H1 (cell line): ENCODE measurements at regions not wholly inside any gene's neighbourhood (a gene's known extent, or its start where the extent isn't known, plus 50 kb on each side); places are given as distances from the start of the nearest gene placed in this dataset.

Experiments
- CTCF ChIA-PET: fragments of 300-600 bp; sonication (Branson Sonifier 250); formaldehyde crosslinking; loops from one replicate; lab custom pipeline; 2021; ENCODE audit not compliant: partially characterized antibody; lab: Charles Lee
- POLR2A ChIA-PET: fragments of 300-600 bp; sonication (Branson Sonifier 250); formaldehyde crosslinking; loops from one replicate; lab custom pipeline; 2021; ENCODE audit warnings: inconsistent platforms; ENCODE audit not compliant: partially characterized antibody; lab: Charles Lee
- DNase-seq, 2 experiments: peaks; one replicate each; pipeline versions ENCODE4 v3.0.0 to v3.0.0-alpha.2; 2010 to 2022; ENCODE audit warnings: low spot score in 2 of 2, low read depth in 1 of 2, mixed read lengths in 1 of 2
- FAIRE-seq: peaks from 2 replicates; lab custom pipeline; 2011; peaks lifted over from hg19 to GRCh38; lab: Jason Lieb, UNC
- H2AFZ ChIP-seq: 2 replicates; pipeline ENCODE4 v1.8.1; 2012; ENCODE audit warnings: low read length, inconsistent platforms
- H2AK5ac ChIP-seq: 2 replicates; pipeline ENCODE4 v1.6.1; 2013; ENCODE audit warnings: low read depth, low read length
- H2BK120ac ChIP-seq: replicated peaks from 2 replicates; pipeline ENCODE3; 2013; ENCODE audit warnings: low read depth, low read length, inconsistent platforms
- H2BK12ac ChIP-seq: 2 replicates; pipeline ENCODE4 v1.6.1; 2013; ENCODE audit warnings: low read depth, low read length
- H2BK15ac ChIP-seq: 2 replicates; pipeline ENCODE4 v1.6.1; 2013; ENCODE audit warnings: low read length
- H2BK20ac ChIP-seq: 2 replicates; pipeline ENCODE4 v1.6.1; 2013; ENCODE audit warnings: low read length
- H2BK5ac ChIP-seq: 2 replicates; pipeline ENCODE4 v1.6.1; 2013; ENCODE audit warnings: low read depth, low read length
- H3K14ac ChIP-seq: 2 replicates; pipeline ENCODE4 v1.6.1; 2013; ENCODE audit warnings: inconsistent platforms; ENCODE audit not compliant: insufficient read length
- H3K18ac ChIP-seq: 2 replicates; pipeline ENCODE4 v1.6.1; 2013; ENCODE audit warnings: low read length; ENCODE audit errors: extremely low read depth
- H3K23ac ChIP-seq: 2 replicates; pipeline ENCODE4 v1.6.1; 2013; ENCODE audit warnings: inconsistent platforms; ENCODE audit not compliant: insufficient read length
- H3K23me2 ChIP-seq: 2 replicates; pipeline ENCODE4 v1.6.1; 2013; ENCODE audit warnings: low read depth, low read length
- H3K27ac ChIP-seq: 2 replicates; pipeline ENCODE4 v1.6.1; 2011; ENCODE audit warnings: low read depth, low read length, inconsistent platforms
- H3K27me3 ChIP-seq, 4 experiments: replicated peaks in 1 of 4; 1 replicate in 1 of 4; 2 replicates in 3 of 4; pipeline versions ENCODE4 v1.6.1 to v1.8.1; 2011 to 2013; ENCODE audit warnings: low read length in 3 of 4, mild to moderate bottlenecking in 3 of 4, inconsistent platforms in 2 of 4, mixed read lengths in 2 of 4, moderate library complexity in 1 of 4; ENCODE audit not compliant: control insufficient read depth in 3 of 4, insufficient read depth in 3 of 4; ENCODE audit errors: extremely low read depth in 1 of 4
- H3K36me3 ChIP-seq, 4 experiments: 2 replicates each; pipeline versions ENCODE4 v1.6.1 to v1.8.1; 2011 to 2013; ENCODE audit warnings: mild to moderate bottlenecking in 4 of 4, low read length in 3 of 4, moderate library complexity in 2 of 4, control low read depth in 1 of 4, inconsistent platforms in 1 of 4; ENCODE audit not compliant: insufficient read depth in 4 of 4, control insufficient read depth in 2 of 4
- H3K4ac ChIP-seq: replicated peaks from 2 replicates; pipeline ENCODE3; 2013; ENCODE audit warnings: low read length, low read depth, mixed read lengths, inconsistent platforms; ENCODE audit not compliant: insufficient read length
- H3K4me1 ChIP-seq, 4 experiments: replicated peaks in 1 of 4; 1 replicate in 1 of 4; 2 replicates in 3 of 4; pipeline versions ENCODE4 v1.6.1 to v1.8.1; 2011 to 2013; ENCODE audit warnings: low read length in 3 of 4, inconsistent platforms in 2 of 4, mixed read lengths in 1 of 4; ENCODE audit not compliant: insufficient read depth in 4 of 4, control insufficient read depth in 3 of 4
- H3K4me2 ChIP-seq, 2 experiments: 2 replicates each; pipeline versions ENCODE4 v1.6.1 to v1.8.1; 2011 to 2013; ENCODE audit warnings: low read depth in 2 of 2, low read length in 2 of 2, control low read depth in 1 of 2, inconsistent platforms in 1 of 2, mild to moderate bottlenecking in 1 of 2; ENCODE audit not compliant: insufficient read depth in 1 of 2
- H3K4me3 ChIP-seq, 4 experiments: fragments of 200-600, 300-600 bp in 1 of 4; sonication (generic), shearing (Covaris generic), sonication (Bioruptor Twin) in 1 of 4; 2 replicates each; pipeline versions ENCODE4 v1.5.1 to v1.8.1; 2011 to 2016; ENCODE audit warnings: low read length in 4 of 4, low read depth in 3 of 4, control low read depth in 2 of 4, inconsistent platforms in 2 of 4, mild to moderate bottlenecking in 2 of 4, mixed read lengths in 1 of 4, moderate library complexity in 1 of 4; ENCODE audit not compliant: insufficient read depth in 2 of 4; ENCODE audit errors: extremely low read depth in 1 of 4
- H3K56ac ChIP-seq: replicated peaks from 2 replicates; pipeline ENCODE3; 2013; ENCODE audit warnings: low read depth, mild to moderate bottlenecking, mixed read lengths, low read length, inconsistent platforms; ENCODE audit not compliant: insufficient read length
- H3K79me1 ChIP-seq: 2 replicates; pipeline ENCODE4 v1.6.1; 2013; ENCODE audit warnings: low read depth, low read length, control low read depth
- H3K79me2 ChIP-seq, 2 experiments: 2 replicates each; pipeline versions ENCODE4 v1.6.1 to v1.8.1; 2012 to 2013; ENCODE audit warnings: low read length in 2 of 2, mild to moderate bottlenecking in 2 of 2, inconsistent platforms in 1 of 2; ENCODE audit not compliant: insufficient read depth in 2 of 2, control insufficient read depth in 1 of 2
- H3K9ac ChIP-seq, 4 experiments: replicated peaks in 1 of 4; 1 replicate in 1 of 4; 2 replicates in 3 of 4; pipeline versions ENCODE4 v1.6.1 to v1.8.1; 2011 to 2013; ENCODE audit warnings: low read depth in 3 of 4, low read length in 3 of 4, control low read depth in 2 of 4, mild to moderate bottlenecking in 2 of 4, moderate library complexity in 2 of 4, inconsistent platforms in 1 of 4; ENCODE audit errors: extremely low read depth in 1 of 4
- H3K9me3 ChIP-seq, 2 experiments: 2 replicates each; pipeline versions ENCODE4 v1.6.1 to v1.8.1; 2012 to 2013; ENCODE audit warnings: mild to moderate bottlenecking in 2 of 2, moderate library complexity in 2 of 2, control low read depth in 1 of 2, inconsistent platforms in 1 of 2, low read depth in 1 of 2, low read length in 1 of 2, mixed read lengths in 1 of 2; ENCODE audit not compliant: insufficient read depth in 2 of 2
- H4K20me1 ChIP-seq, 2 experiments: replicated peaks in 1 of 2; 2 replicates each; pipeline versions ENCODE3 to v1.8.1; 2011 to 2013; ENCODE audit warnings: inconsistent platforms in 2 of 2, low read length in 2 of 2, mild to moderate bottlenecking in 1 of 2; ENCODE audit not compliant: insufficient read depth in 2 of 2, control insufficient read depth in 1 of 2
- H4K5ac ChIP-seq: 2 replicates; pipeline ENCODE4 v1.6.1; 2013; ENCODE audit warnings: low read length, low read depth, mixed read lengths, inconsistent platforms; ENCODE audit not compliant: insufficient read length
- H4K8ac ChIP-seq: 2 replicates; pipeline ENCODE4 v1.8.0; 2013; ENCODE audit warnings: mild to moderate bottlenecking, moderate library complexity, low read length, inconsistent platforms; ENCODE audit not compliant: insufficient read depth; ENCODE audit errors: extremely low read depth
- H4K91ac ChIP-seq: replicated peaks from 2 replicates; pipeline ENCODE3; 2013; ENCODE audit warnings: low read length, mixed read lengths, inconsistent platforms; ENCODE audit not compliant: insufficient read length
- CHD2 ChIP-seq: IDR thresholded peaks from 2 replicates; pipeline ENCODE4 v1.6.1; 2012; ENCODE audit warnings: low read length, improper control_type of control experiment
- KDM1A ChIP-seq: fragments of 200-600, 300-600 bp; sonication (generic); IDR thresholded peaks from 2 replicates; pipeline ENCODE4 v1.7.1; 2016; ENCODE audit warnings: mild to moderate bottlenecking, low read length, borderline replicate concordance
- SIRT6 ChIP-seq: IDR thresholded peaks from one replicate; pipeline ENCODE4 v1.7.1; 2012; ENCODE audit warnings: low read length, inconsistent platforms
- WGBS, 2 experiments: shearing (Covaris generic) in 1 of 2; methylation state at CpG; one replicate each; pipeline versions ENCODE4 v1.1.6 to v1.1.7; 2013 to 2015; ENCODE audit warnings: low lambda C conversion rate in 2 of 2, mixed read lengths in 2 of 2, inconsistent platforms in 1 of 2, low coverage in 1 of 2, missing lambda C conversion rate in 1 of 2; ENCODE audit not compliant: insufficient replicate concordance in 2 of 2, insufficient coverage in 1 of 2, insufficient read length in 1 of 2; ENCODE audit errors: extremely low coverage in 1 of 2, missing lambda C conversion rate in 1 of 2; 5-methylcytosine and 5-hydroxymethylcytosine counted together

DNA sequence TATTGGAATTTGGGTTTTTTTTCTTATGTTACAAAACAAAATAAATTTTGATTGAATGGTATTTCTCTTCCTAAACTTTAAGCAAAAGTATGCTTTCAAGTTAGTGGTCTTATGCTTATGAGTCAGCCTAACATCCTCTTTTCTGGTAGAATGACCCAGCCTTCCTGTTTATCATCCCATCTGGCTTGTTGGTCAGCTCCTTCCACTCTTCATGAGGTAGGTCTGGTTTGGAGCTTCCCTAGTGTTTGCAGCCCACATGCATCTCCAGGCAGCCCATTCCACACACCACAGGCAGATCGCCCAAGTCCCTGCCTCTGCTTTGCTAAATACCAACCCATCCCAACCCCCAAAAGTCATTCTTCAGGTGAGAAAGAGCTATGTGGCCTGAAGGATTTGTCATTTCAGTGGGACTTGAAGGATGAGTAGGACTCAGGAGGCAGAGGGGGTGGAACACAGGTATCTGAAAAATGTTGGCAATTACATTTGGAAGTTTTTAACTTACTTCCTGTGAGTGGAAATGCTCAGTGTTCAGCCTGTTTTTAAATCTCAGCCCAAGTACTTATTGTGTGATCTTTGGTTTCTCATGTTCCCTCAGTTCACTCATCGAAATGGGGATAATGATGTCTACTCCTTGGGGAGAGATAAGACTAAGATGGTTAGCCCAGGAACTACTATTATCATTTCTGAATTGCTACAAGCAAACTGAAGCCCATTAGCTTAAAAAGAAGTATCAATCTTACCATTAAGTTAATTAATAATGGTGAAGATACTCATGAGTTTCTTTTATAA, 294.0 kb downstream of the ADGB start:
- Histone ChIP-seq H2BK5ac (no peak overlapping the region), H3K4me3 (no peak overlapping the region), H3K9ac (no peak overlapping the region), H3K79me1 (no peaks in the 10 kb centered on the region), H2BK12ac (no peak overlapping the region), H2AFZ (no peak overlapping the region), H3K23me2 (no peaks in the 10 kb centered on the region), H3K14ac (no peak overlapping the region), H4K20me1 (no peaks in the 10 kb centered on the region), H3K4ac (no peak overlapping the region), H2BK120ac (no peak overlapping the region), H4K8ac (no peak overlapping the region; the same call in 1 of the 2 replicates), H3K27me3 (no peaks in the 10 kb centered on the region), H3K56ac (no peak overlapping the region), H3K36me3 (no peaks in the 10 kb centered on the region; a peak in 2 of 8 replicates), H4K5ac (no peak overlapping the region), H2AK5ac (no peak overlapping the region), H3K4me1 (no peaks in the 10 kb centered on the region), H4K91ac (no peak overlapping the region), H3K9me3 (no peaks in the 10 kb centered on the region), H3K27ac (no peak overlapping the region), H3K4me2 (no peak overlapping the region), H2BK15ac (no peak overlapping the region), H3K18ac (no peak overlapping the region), H3K79me2 (no peaks in the 10 kb centered on the region), H3K23ac (no peak overlapping the region), H2BK20ac (no peak overlapping the region)
- no peak for TF ChIP-seq KDM1A
- TF ChIP-seq CHD2 = no peak
- no peak for TF ChIP-seq SIRT6
- POLR2A ChIA-PET = no interaction called here
- CTCF ChIA-PET = interaction anchor here (0.7 to 1.3 kb wide), 3 partner anchors 9 to 128 kb away, joined by 3 read pairs; no protein-coding TSS in a partner anchor
- 87% methylated on average over 2 of the region's 2 CpGs; no CpG with 5 or more reads in 1 of the 2 experiments for WGBS, 2 experiments
- DNase-seq (no peak), FAIRE-seq (no peak)
